Breast epithelium (tissue), 4 donors: ENCODE measurements at regions not wholly inside any gene's neighbourhood (a gene's known extent, or its start where the extent isn't known, plus 50 kb on each side); places are given as distances from the start of the nearest gene placed in this dataset.

Experiments used
- DNase-seq, 2 donors: peaks; one replicate each; pipeline ENCODE4 v3.0.0-alpha.2; 2019; ENCODE audit warnings: low spot score in 2 of 2
- H3K27ac ChIP-seq, 2 donors: fragments of 200-600 bp; sonication (generic) in 1 of 2; one replicate each; pipeline ENCODE4 v1.5.1; 2016 to 2019; ENCODE audit warnings: mild to moderate bottlenecking in 1 of 2
- H3K27me3 ChIP-seq, 2 donors: fragments of 200-600 bp; sonication (generic) in 1 of 2; one replicate each; pipeline versions ENCODE4 v1.5.1 to v1.6.0; 2017 to 2019; ENCODE audit warnings: control low read depth in 1 of 2, mild to moderate bottlenecking in 1 of 2
- H3K36me3 ChIP-seq: fragments of 200-600 bp; one replicate; pipeline ENCODE4 v1.5.1; 2019
- H3K4me1 ChIP-seq, 2 donors: fragments of 200-600 bp; sonication (generic); one replicate each; pipeline ENCODE4 v1.5.1; 2016 to 2019; ENCODE audit warnings: control low read depth in 1 of 2
- H3K4me3 ChIP-seq, 3 donors: fragments of 200-600 bp; sonication (generic); 1 replicate in 2 of 3; 2 replicates in 1 of 3; pipeline ENCODE4 v1.5.1; 2016 to 2019; ENCODE audit warnings: mild to moderate bottlenecking in 3 of 3, moderate library complexity in 2 of 3
- H3K9me3 ChIP-seq, 2 donors: fragments of 200-600 bp; sonication (generic) in 1 of 2; one replicate each; pipeline ENCODE4 v1.5.1; 2016 to 2019; ENCODE audit warnings: control low read depth in 1 of 2
- POLR2A ChIP-seq: fragments of 450-650 bp; IDR thresholded peaks from one replicate; pipeline ENCODE4 v1.6.1; 2016; ENCODE audit warnings: antibody characterized with exemption, mild to moderate bottlenecking, moderate library complexity
- POLR2AphosphoS5 ChIP-seq, 3 donors: sonication (generic); formaldehyde crosslinking; IDR thresholded peaks; one replicate each; pipeline ENCODE4 v1.6.1; 2017; ENCODE audit warnings: antibody characterized with exemption in 3 of 3
- intact Hi-C: fragments of 100-400 bp; cut with DNase I; formaldehyde crosslinking; loops from one replicate; pipeline ENCODE4 v1.15.1; 2023; ENCODE audit warnings: low total_unique reads
- TF ChIP-seq, protein P1 (sequence below), 3 donors: fragments of 450-650 bp; IDR thresholded peaks; one replicate each; pipeline ENCODE4 v1.5.1; 2016 to 2017; ENCODE audit warnings: antibody characterized with exemption in 3 of 3, mild to moderate bottlenecking in 3 of 3, moderate library complexity in 3 of 3

DNA sequence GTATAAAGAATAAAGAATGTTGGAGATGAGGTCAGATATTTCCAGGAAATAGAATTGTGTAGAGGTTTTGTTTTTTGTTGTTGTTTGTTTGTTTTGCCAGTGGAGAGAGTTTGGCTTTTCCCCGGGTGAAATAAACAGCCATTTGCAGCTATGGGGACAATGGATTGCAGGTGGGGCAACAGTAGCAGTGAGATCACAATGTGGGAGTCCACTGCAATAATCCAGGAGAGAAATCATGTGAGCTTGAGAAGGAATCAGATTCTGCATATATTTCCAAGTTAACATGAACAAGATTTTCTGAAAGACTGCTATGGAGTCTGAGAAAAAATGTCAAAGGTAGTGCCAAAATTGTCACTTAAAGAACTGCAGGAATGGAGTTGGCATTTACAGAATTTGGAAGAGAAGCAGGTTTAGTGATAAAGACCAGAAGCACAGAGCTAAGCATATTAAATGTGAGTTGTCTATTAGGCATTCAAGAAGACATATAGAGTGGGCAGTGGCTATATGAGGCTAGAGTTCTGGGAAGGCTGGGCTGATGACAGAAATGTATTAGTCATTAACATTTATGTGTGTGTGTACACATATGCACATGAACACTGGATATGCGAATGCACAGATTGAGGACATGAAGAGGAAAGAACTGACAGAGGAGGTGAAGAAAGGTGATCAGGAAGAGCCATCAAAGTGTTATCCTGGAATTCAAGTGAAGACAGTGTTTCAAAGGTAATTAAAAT is 729.6 kb upstream of the PTBP2 start:
- H3K36me3 ChIP-seq = no peaks in the 10 kb centered on the region
- H3K4me1 ChIP-seq = no peaks in the 10 kb centered on the region
- intact Hi-C loops = no loop called here
- no peak for TF ChIP-seq POLR2A
- TF ChIP-seq, protein P1, sequence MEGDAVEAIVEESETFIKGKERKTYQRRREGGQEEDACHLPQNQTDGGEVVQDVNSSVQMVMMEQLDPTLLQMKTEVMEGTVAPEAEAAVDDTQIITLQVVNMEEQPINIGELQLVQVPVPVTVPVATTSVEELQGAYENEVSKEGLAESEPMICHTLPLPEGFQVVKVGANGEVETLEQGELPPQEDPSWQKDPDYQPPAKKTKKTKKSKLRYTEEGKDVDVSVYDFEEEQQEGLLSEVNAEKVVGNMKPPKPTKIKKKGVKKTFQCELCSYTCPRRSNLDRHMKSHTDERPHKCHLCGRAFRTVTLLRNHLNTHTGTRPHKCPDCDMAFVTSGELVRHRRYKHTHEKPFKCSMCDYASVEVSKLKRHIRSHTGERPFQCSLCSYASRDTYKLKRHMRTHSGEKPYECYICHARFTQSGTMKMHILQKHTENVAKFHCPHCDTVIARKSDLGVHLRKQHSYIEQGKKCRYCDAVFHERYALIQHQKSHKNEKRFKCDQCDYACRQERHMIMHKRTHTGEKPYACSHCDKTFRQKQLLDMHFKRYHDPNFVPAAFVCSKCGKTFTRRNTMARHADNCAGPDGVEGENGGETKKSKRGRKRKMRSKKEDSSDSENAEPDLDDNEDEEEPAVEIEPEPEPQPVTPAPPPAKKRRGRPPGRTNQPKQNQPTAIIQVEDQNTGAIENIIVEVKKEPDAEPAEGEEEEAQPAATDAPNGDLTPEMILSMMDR (IDR thresholded peaks at IDR 0.05) = no peak
- TF ChIP-seq POLR2AphosphoS5 (IDR thresholded peaks at IDR 0.05) = no peak
- H3K27ac ChIP-seq = no peak overlapping the region
- no peak for DNase-seq
- H3K27me3 ChIP-seq = no peaks in the 10 kb centered on the region
- no peak overlapping the region for H3K4me3 ChIP-seq
- no peaks in the 10 kb centered on the region for H3K9me3 ChIP-seq

DNA sequence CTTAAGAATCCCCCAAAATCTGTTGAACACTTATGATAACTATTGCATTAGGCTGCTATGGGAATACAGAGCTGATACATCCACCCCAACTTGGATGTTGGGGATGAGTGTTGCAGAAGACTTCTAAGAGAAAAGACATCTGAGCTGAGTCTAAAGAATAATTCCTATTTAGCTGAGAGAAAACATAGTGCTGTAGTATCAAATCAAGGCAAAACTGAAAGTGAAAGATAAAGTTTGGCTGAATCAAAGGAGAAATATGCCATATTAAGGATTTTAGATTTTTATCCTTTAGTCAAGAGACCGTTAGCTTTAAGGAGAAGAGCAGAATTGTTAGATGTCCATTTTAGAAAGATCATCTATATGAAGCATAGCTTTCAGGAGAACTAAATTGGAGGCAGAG is 726.9 kb upstream of the PTBP2 start:
- H3K4me3 ChIP-seq = peak overlapping the region in 2 of 3 donors; percentile 8 to 42
- intact Hi-C loops = no loop called here
- H3K9me3 ChIP-seq = no peaks in the 10 kb centered on the region
- no peaks in the 10 kb centered on the region for H3K27me3 ChIP-seq
- H3K4me1 ChIP-seq = no peaks in the 10 kb centered on the region
- H3K36me3 ChIP-seq = no peaks in the 10 kb centered on the region
- TF ChIP-seq, protein P1 (IDR thresholded peaks at IDR 0.05) = no peak
- TF ChIP-seq POLR2A (no peak), POLR2AphosphoS5 (IDR thresholded peaks at IDR 0.05) (no peak)
- DNase-seq = no peak
- no peak overlapping the region for H3K27ac ChIP-seq

DNA sequence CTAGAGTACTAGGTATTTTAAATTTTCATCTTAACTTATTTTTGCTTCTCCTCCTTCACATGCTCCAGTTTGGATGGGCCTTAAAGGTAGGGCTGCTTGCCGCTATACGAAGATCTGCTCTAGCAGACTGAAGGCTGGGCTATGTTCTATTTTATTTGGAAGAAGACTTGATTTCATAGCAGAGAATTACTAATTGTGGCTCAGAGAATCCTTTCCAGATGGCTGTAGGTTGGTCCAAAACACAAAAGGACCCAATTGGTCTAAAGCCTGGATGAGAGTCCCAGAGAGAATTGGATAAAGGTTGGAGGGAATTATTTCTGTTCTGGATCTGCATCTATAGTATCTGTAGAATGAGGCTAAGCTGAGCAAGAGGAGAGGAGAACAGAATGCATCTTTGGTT is 719.4 kb upstream of the PTBP2 start:
- H3K27ac ChIP-seq = no peak overlapping the region

DNA sequence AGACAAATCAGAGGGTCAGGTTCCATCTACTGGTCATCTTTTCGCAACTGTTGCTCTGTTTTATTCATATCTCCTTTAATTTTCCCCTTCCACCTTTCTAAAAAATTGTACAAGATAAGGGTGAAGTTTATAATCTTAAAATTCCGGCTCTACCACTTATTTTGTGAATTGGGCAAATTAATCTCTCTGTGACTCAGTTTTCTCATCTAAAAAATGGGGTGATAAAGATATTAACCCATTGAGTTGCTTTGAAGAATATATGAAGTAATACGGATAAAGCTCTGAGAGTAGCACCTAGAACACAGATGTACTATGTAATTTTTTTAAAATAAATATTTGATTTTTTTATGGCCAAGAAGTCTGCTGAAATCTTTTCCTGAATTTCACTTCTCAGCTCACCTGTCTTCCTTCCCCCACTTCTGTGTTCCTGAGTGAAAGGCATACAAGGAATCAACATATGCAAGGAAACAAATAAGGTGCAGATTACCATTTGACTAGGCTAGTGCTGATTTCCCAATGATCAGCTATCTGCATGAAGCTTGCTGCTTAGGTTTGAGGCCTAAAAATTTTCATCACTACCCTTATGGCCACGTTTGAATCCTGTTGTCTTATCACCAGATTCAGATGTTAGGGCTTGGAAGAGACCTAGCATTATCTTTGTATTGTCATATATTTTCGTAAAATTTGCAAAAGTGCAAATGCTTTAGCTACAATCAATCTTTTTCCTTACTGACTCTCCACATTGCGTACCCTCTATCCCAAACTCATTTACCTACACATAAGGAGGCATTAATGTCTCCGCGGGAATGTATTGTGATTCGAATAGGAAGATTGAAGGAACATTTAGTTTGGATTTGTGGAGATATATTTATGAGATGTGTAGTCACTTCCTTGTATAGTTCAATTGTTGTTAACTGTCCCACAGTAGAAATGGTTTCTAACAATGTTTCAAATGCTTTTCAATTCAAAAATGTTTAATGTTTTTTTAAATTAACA is 718.3 kb upstream of the PTBP2 start:
- Histone ChIP-seq H3K9me3 (no peaks in the 10 kb centered on the region), H3K27ac (no peak overlapping the region), H3K4me1 (no peaks in the 10 kb centered on the region), H3K4me3 (no peak overlapping the region), H3K27me3 (no peaks in the 10 kb centered on the region), H3K36me3 (no peaks in the 10 kb centered on the region)
- intact Hi-C loops = no loop called here
- no peak for DNase-seq
- TF ChIP-seq, protein P1 (IDR thresholded peaks at IDR 0.05) = no peak
- TF ChIP-seq POLR2AphosphoS5 (IDR thresholded peaks at IDR 0.05) (no peak), POLR2A (no peak)

More for the DNA sequence above, 719.4 kb upstream of the PTBP2 start:
- H3K36me3 ChIP-seq = no peaks in the 10 kb centered on the region
- no peaks in the 10 kb centered on the region for H3K9me3 ChIP-seq
- intact Hi-C loops = no loop called here
- no peak overlapping the region for H3K4me3 ChIP-seq
- no peaks in the 10 kb centered on the region for H3K4me1 ChIP-seq
- TF ChIP-seq POLR2A (no peak), POLR2AphosphoS5 (IDR thresholded peaks at IDR 0.05) (no peak)
- TF ChIP-seq, protein P1 (IDR thresholded peaks at IDR 0.05) = no peak
- H3K27me3 ChIP-seq = no peaks in the 10 kb centered on the region
- no peak for DNase-seq
